Transverse colon (tissue), 4 donors: ENCODE measurements at regions not wholly inside any gene's neighbourhood (a gene's known extent, or its start where the extent isn't known, plus 50 kb on each side); places are given as distances from the start of the nearest gene placed in this dataset.
A peak's percentile ranks its signal among the peaks of the same experiment; 100 is the strongest.

Experiments used
- DNase-seq: peaks from one replicate; pipeline ENCODE4 v3.0.0-alpha.2; 2019
- H3K27ac ChIP-seq, 4 donors: fragments of 200-600 bp; sonication (generic); 2 replicates each; pipeline ENCODE4 v1.5.1; 2016 to 2018; ENCODE audit warnings: inconsistent platforms in 4 of 4
- H3K27me3 ChIP-seq: fragments of 200-600 bp; sonication (generic); 2 replicates; pipeline ENCODE4 v1.5.1; 2017; ENCODE audit warnings: inconsistent platforms
- H3K36me3 ChIP-seq, 4 donors: fragments of 200-600 bp; sonication (generic); 2 replicates each; pipeline ENCODE4 v1.5.1; 2017 to 2019; ENCODE audit warnings: inconsistent platforms in 4 of 4
- H3K4me1 ChIP-seq, 4 donors: fragments of 200-600 bp; sonication (generic); 2 replicates each; pipeline ENCODE4 v1.5.1; 2017 to 2020; ENCODE audit warnings: inconsistent platforms in 4 of 4
- H3K4me3 ChIP-seq, 4 donors: fragments of 200-600 bp; sonication (generic); 1 replicate in 1 of 4; 2 replicates in 3 of 4; pipeline versions ENCODE4 v1.5.1 to v1.6.1; 2017 to 2019; ENCODE audit warnings: inconsistent platforms in 4 of 4
- H3K9me3 ChIP-seq, 2 donors: fragments of 200-600 bp; sonication (generic); 2 replicates each; pipeline ENCODE4 v1.5.1; 2017 to 2019; ENCODE audit warnings: inconsistent platforms in 2 of 2
- CTCF ChIP-seq, 5 experiments: fragments of 200-600 bp in 3 of 5; fragments of 450-650 bp in 2 of 5; sonication (generic) in 3 of 5; IDR thresholded peaks; 1 replicate in 2 of 5; 2 replicates in 3 of 5; pipeline ENCODE4 v1.5.1; 2016 to 2017; ENCODE audit warnings: antibody characterized with exemption in 5 of 5, inconsistent platforms in 3 of 5, mild to moderate bottlenecking in 2 of 5, moderate library complexity in 1 of 5
- EP300 ChIP-seq: sonication (generic); formaldehyde crosslinking; IDR thresholded peaks from one replicate; pipeline ENCODE4 v1.6.1; 2017; ENCODE audit warnings: antibody characterized with exemption, low read depth
- POLR2A ChIP-seq: fragments of 450-650 bp; IDR thresholded peaks from one replicate; pipeline ENCODE4 v1.6.1; 2016; ENCODE audit warnings: antibody characterized with exemption, mild to moderate bottlenecking, moderate library complexity
- POLR2AphosphoS5 ChIP-seq, 3 donors: sonication (generic); formaldehyde crosslinking; IDR thresholded peaks; one replicate each; pipeline ENCODE4 v1.6.1; 2016; ENCODE audit warnings: antibody characterized with exemption in 3 of 3
- WGBS, 2 donors: methylation state at CpG; one replicate each; pipeline ENCODE4 v1.1.5; 2018; ENCODE audit warnings: low coverage in 1 of 2; 5-methylcytosine and 5-hydroxymethylcytosine counted together
- in situ Hi-C, 4 donors: fragments of 200-750 bp; cut with MboI; loops; one replicate each; pipeline versions ENCODE4 v1.15.0 to v1.15.1; 2017; ENCODE audit warnings: low sequenced_read_pairs in 3 of 4, low pct_ligation_motif_present in 1 of 4, low pct_unique_long_range_greater_than_20kb in 1 of 4
- intact Hi-C: fragments of 100-400 bp; cut with DNase I; formaldehyde crosslinking; loops from one replicate; pipeline ENCODE4 v1.15.1; 2023; ENCODE audit warnings: low total_unique reads

- Histone ChIP-seq H3K27me3 (no peaks in the 10 kb centered on the region), H3K27ac (no peak overlapping the region), H3K36me3 (no peaks in the 10 kb centered on the region), H3K9me3 (no peaks in the 10 kb centered on the region), H3K4me3 (no peak overlapping the region), H3K4me1 (peaks cover 0 to 5% (median 0%) of the 10 kb centered on the region in 4 donors)
- in situ Hi-C loops (no loop called here), intact Hi-C loops (no loop called here)
- TF ChIP-seq POLR2AphosphoS5 (IDR thresholded peaks at IDR 0.05) (no peak), CTCF (IDR thresholded peaks at IDR 0.05) (peak in 1 of 5 experiments; percentile 2)
- 41 to 71% methylated on average over 2 to 3 of the region's 3 CpGs for WGBS, 2 donors
- no peak for DNase-seq
Observed at GRCh38 chr7:46745707-46746090, 824.6 kb upstream of the IGFBP3 start.

- DNase-seq: no peak
- WGBS, 2 donors: 36 to 41% methylated on average over 6 of the region's 6 CpGs
- intact Hi-C loops: no loop called here
- in situ Hi-C loops: no loop called here
- Histone ChIP-seq H3K27ac (no peak overlapping the region), H3K27me3 (no peaks in the 10 kb centered on the region), H3K4me3 (no peak overlapping the region), H3K36me3 (no peaks in the 10 kb centered on the region), H3K4me1 (peaks cover 0 to 5% (median 0%) of the 10 kb centered on the region in 4 donors), H3K9me3 (no peaks in the 10 kb centered on the region)
- TF ChIP-seq EP300: no peak
- no peak for TF ChIP-seq CTCF (IDR thresholded peaks at IDR 0.05)
- TF ChIP-seq POLR2A: no peak
- TF ChIP-seq POLR2AphosphoS5 (IDR thresholded peaks at IDR 0.05): no peak
Observed at GRCh38 chr7:46744957-46745706, 824.1 kb upstream of the IGFBP3 start.

- Histone ChIP-seq H3K27ac (no peak overlapping the region), H3K4me1 (peaks cover 0 to 5% (median 0%) of the 10 kb centered on the region in 4 donors), H3K27me3 (no peaks in the 10 kb centered on the region), H3K36me3 (no peaks in the 10 kb centered on the region), H3K9me3 (no peaks in the 10 kb centered on the region), H3K4me3 (no peak overlapping the region)
- TF ChIP-seq POLR2A (no peak), EP300 (no peak), POLR2AphosphoS5 (IDR thresholded peaks at IDR 0.05) (no peak), CTCF (IDR thresholded peaks at IDR 0.05) (no peak)
- intact Hi-C loops: no loop called here
- in situ Hi-C loops: no loop called here
- whole genome bisulfite sequencing, 2 donors: 79 to 84% methylated on average over 5 to 6 of the region's 6 CpGs
- DNase-seq: no peak
Observed at GRCh38 chr7:46742601-46743000, 821.5 kb upstream of the IGFBP3 start.

GRCh38 chr7:46741938-46742540 is 821.0 kb upstream of the IGFBP3 start:
- Histone ChIP-seq H3K4me3 (no peak overlapping the region), H3K27ac (no peak overlapping the region), H3K36me3 (no peaks in the 10 kb centered on the region), H3K9me3 (no peaks in the 10 kb centered on the region), H3K27me3 (no peaks in the 10 kb centered on the region), H3K4me1 (peaks cover 0 to 5% (median 0%) of the 10 kb centered on the region in 4 donors)
- 75 to 76% methylated on average over 2 to 4 of the region's 4 CpGs for WGBS, 2 donors
- TF ChIP-seq EP300 (no peak), POLR2A (no peak), POLR2AphosphoS5 (IDR thresholded peaks at IDR 0.05) (no peak), CTCF (IDR thresholded peaks at IDR 0.05) (no peak)
- intact Hi-C loops: no loop called here
- DNase-seq: no peak
- in situ Hi-C loops: no loop called here
